ENCODE measurements at regions not wholly inside any gene's neighbourhood (a gene's known extent, or its start where the extent isn't known, plus 50 kb on each side); places are given as distances from the start of the nearest gene placed in this dataset.

- TF ChIP-seq CTCF (IDR thresholded peaks at IDR 0.05; ENCODE audit: low read depth, low read length, missing control alignments), result no peak
- H3K4me3 ChIP-seq (ENCODE audit: low read depth, low read length), result no peak overlapping the region
- in situ Hi-C loops (cut with HindIII; ENCODE audit: low sequenced_read_pairs), result loop anchor here (5.0 kb wide), 1 partner anchor 39 kb away; no protein-coding TSS in a partner anchor
- DNase-seq (ENCODE audit: low read depth), result no peak
These were observed 279.6 kb upstream of the JAG1 start for GRCh38 chr20:10953437-10953836.

DNA sequence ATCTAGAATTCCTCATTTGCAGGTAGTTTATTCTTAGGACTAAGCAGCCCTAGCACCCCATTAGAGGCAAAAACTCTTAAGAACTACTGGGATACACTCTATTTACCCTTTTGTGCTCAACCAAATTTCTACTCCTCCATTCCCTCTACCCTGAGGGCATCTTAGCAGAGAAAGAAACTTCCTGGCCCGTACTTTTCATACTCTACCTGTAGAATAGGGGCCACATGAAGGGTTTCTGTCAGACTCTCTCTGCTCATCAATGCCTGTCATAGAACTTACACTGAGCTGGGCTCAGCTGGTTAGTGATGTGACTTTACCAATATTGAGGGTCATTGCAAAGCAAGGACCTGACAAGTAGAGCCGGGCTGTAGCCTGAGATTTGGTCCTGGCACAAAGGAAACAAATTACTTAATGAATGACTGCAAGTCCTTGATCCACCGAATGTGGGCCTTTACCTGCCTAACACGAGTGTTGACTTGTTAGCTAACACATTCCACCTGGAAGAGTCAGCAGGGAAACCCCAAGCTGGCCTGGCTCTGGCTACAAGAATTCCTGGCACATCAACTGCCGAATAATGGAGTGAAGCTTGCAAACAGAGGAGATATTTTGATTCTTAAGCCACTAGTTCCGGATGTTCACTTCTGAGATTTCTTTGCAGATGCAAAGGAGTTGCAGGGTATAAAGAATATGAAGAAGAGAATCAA is 280.5 kb upstream of the JAG1 start:
- no peak overlapping the region for H3K4me3 ChIP-seq (ENCODE audit: low read depth, low read length)
- no peak for TF ChIP-seq CTCF (IDR thresholded peaks at IDR 0.05; ENCODE audit: low read depth, low read length, missing control alignments)
- peak; percentile 6 for DNase-seq (ENCODE audit: low read depth)
- in situ Hi-C loops (cut with HindIII; ENCODE audit: low sequenced_read_pairs), result loop anchor here (5.0 kb wide), 1 partner anchor 38 kb away; no protein-coding TSS in a partner anchor

DNA sequence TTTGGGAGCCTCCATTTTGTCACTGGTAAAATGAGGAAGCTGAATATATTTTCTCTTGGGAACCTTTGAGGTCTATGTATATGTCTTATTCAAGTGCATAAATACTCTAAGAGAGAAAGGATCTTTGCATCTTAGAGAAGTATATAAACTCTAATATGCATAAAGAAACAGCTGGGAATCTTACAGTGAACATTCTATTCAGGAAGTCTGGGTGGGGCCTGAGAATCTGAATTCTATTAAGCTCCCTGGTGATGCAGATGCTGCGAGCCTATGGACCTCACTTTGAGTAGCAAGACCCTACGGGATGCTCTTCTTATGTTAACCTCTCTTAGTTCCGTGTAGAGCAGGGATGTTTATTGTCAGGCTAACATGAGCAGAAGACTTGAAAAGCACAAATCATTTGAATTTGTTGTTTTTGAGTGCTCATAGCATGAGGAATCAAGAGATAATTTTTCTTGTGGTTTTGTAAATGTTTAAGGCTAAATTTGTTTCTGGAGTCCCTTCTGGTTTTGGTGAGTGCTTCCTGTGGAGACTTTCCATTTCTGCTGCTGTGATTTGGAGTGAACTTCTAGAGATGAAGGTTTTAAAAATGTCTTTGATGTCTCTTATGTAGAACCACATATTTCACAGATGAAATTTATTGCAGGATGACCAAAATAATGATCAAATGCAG is 281.2 kb upstream of the JAG1 start:
- in situ Hi-C loops (cut with HindIII; ENCODE audit: low sequenced_read_pairs), result loop anchor here (5.0 kb wide), 1 partner anchor 37 kb away; no protein-coding TSS in a partner anchor
- TF ChIP-seq CTCF (IDR thresholded peaks at IDR 0.05; ENCODE audit: low read depth, low read length, missing control alignments), result no peak
- no peak overlapping the region for H3K4me3 ChIP-seq (ENCODE audit: low read depth, low read length)
- peak; percentile 24 for DNase-seq (ENCODE audit: low read depth)

DNA sequence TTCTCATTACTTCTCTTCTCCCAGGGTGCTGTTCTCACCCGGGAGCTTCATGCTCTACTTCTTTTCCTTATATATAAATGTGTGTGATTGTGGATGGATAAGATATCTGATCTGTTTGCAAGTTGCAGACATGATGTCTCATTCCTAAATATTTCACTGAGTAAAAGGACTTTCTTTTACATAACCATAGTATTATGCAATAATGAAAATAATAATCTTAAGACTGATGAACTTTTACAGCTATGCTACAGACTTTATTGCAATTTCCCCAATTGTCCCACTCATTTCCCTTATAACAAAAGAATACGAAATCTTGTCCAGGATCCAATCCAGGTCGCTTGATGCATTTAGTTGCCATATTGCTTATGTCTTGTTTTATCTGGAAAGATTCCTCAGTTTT is 284.5 kb upstream of the JAG1 start:
- in situ Hi-C loops (cut with HindIII; ENCODE audit: low sequenced_read_pairs), result no loop called here
- no peak overlapping the region for H3K4me3 ChIP-seq (ENCODE audit: low read depth, low read length)
- no peak for DNase-seq (ENCODE audit: low read depth)
- TF ChIP-seq CTCF (IDR thresholded peaks at IDR 0.05; ENCODE audit: low read depth, low read length, missing control alignments), result no peak

DNA sequence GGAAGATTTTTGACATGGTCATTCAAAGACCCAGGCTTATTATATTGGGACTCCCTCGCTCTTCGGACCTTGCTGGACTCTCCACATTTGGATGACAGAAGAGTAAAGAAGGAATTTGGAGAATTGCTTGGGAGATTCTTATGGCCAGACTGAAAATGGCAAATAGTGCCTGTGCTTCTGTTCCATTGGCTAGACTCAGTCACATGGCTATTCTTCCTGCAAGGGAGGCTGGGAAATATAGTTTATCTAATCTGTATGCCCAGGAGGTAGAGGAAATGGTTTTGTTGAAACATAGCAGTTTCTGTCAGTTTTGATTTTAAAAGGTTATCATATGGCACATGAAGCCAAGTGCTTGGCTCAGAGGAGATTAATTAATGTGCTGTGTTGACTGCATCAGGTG is 286.6 kb upstream of the JAG1 start:
- no peak for TF ChIP-seq CTCF (IDR thresholded peaks at IDR 0.05; ENCODE audit: low read depth, low read length, missing control alignments)
- no peak for DNase-seq (ENCODE audit: low read depth)
- in situ Hi-C loops (cut with HindIII; ENCODE audit: low sequenced_read_pairs), result no loop called here
- H3K4me3 ChIP-seq (ENCODE audit: low read depth, low read length), result no peak overlapping the region

DNA sequence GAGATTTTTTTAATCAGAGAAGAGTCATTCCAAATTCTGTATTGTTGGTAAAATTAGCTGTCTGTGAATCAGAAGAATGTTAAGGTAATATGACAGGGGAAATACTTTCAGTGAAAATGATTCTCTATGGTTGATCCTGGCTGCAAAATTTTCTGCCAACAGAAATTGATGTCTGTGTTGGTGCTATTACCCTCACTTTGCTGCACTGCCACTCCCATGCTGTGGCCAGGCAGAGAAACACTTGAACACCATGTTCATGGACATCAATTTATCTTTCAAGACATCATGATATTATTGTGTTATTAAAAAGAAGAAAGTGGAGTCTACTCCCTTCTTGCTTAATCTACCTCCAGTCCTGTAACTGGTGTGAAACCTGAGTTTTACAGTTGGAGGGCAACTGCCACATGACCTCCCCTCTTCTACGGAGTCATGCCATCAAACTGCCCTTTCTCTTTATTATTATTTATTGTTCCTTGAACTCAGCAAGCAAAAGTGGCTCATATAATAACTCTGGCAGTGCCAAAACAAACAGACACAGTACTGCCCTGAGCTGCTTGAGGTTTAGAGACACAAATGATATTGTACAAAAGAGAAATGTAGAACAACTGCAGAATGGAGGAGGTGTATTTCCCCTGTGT is 288.0 kb upstream of the JAG1 start:
- H3K4me3 ChIP-seq (ENCODE audit: low read depth, low read length), result no peak overlapping the region
- no peak for DNase-seq (ENCODE audit: low read depth)
- in situ Hi-C loops (cut with HindIII; ENCODE audit: low sequenced_read_pairs), result no loop called here
- TF ChIP-seq CTCF (IDR thresholded peaks at IDR 0.05; ENCODE audit: low read depth, low read length, missing control alignments), result no peak

All from astrocyte of the cerebellum (primary cell).